GM23338 (cell line): ENCODE measurements at regions not wholly inside any gene's neighbourhood (a gene's known extent, or its start where the extent isn't known, plus 50 kb on each side); places are given as distances from the start of the nearest gene placed in this dataset.

Source experiments
- ATAC-seq: fragments of 200-7000 bp; cut with Tn5 transposase; 3 replicates; pipeline ENCODE4 v1.9.1; 2020
- DNase-seq: peaks from one replicate; pipeline ENCODE4 v3.0.0-alpha.2; 2015; ENCODE audit warnings: low spot score
- H2AFZ ChIP-seq: fragments of 200-600 bp; sonication (generic); 2 replicates; pipeline ENCODE4 v1.8.0; 2016; ENCODE audit warnings: antibody characterized with exemption, mild to moderate bottlenecking, moderate library complexity
- H3F3A ChIP-seq: fragments of 200-600 bp; sonication (generic); replicated peaks from 2 replicates; pipeline ENCODE4 v1.8.0; 2017; ENCODE audit warnings: antibody characterized with exemption, mixed run types, low read depth
- H3K27ac ChIP-seq: fragments of 200-600 bp; sonication (generic); 2 replicates; pipeline ENCODE4 v1.6.1; 2016; ENCODE audit warnings: low read depth
- H3K27me3 ChIP-seq: fragments of 200-600 bp; sonication (generic); 2 replicates; pipeline ENCODE4 v1.8.0; 2016; ENCODE audit warnings: mild to moderate bottlenecking, mixed run types, moderate library complexity; ENCODE audit not compliant: insufficient read depth
- H3K36me3 ChIP-seq: fragments of 200-600 bp; sonication (generic); 2 replicates; pipeline ENCODE4 v1.8.0; 2016; ENCODE audit warnings: mild to moderate bottlenecking; ENCODE audit not compliant: insufficient read depth
- H3K4me1 ChIP-seq: fragments of 200-600 bp; sonication (generic); 2 replicates; pipeline ENCODE4 v1.8.0; 2016; ENCODE audit warnings: mild to moderate bottlenecking, moderate library complexity; ENCODE audit not compliant: insufficient read depth
- H3K4me2 ChIP-seq: fragments of 200-600 bp; sonication (generic); 2 replicates; pipeline ENCODE4 v1.7.1; 2017; ENCODE audit warnings: mixed run types
- H3K4me3 ChIP-seq: fragments of 200-600 bp; sonication (generic); 2 replicates; pipeline ENCODE4 v1.6.1; 2016; ENCODE audit warnings: mixed run types
- H3K79me2 ChIP-seq: fragments of 200-600 bp; sonication (generic); replicated peaks from 2 replicates; pipeline ENCODE4 v1.8.0; 2017; ENCODE audit warnings: mild to moderate bottlenecking; ENCODE audit not compliant: insufficient read depth
- H3K9me2 ChIP-seq: fragments of 200-600 bp; sonication (generic); 2 replicates; pipeline ENCODE4 v1.8.0; 2017; ENCODE audit not compliant: insufficient read depth
- H4K20me1 ChIP-seq: fragments of 200-600 bp; sonication (generic); replicated peaks from 2 replicates; pipeline ENCODE4 v1.8.0; 2017; ENCODE audit warnings: mild to moderate bottlenecking; ENCODE audit not compliant: insufficient read depth
- H3K27ac Mint-ChIP-seq: 2 replicates; pipeline ENCODE4 v1.8.0; 2020; ENCODE audit warnings: inconsistent platforms, mild to moderate bottlenecking, moderate library complexity, mixed read lengths
- H3K27me3 Mint-ChIP-seq: 3 replicates; pipeline ENCODE4 v1.8.0; 2022; ENCODE audit warnings: low read depth, mild to moderate bottlenecking, moderate library complexity, mixed read lengths, inconsistent platforms; ENCODE audit not compliant: insufficient read depth, poor library complexity
- H3K36me3 Mint-ChIP-seq: 3 replicates; pipeline ENCODE4 v1.8.0; 2021; ENCODE audit warnings: low read depth, mild to moderate bottlenecking, inconsistent platforms, moderate library complexity, mixed read lengths
- H3K4me1 Mint-ChIP-seq: 3 replicates; pipeline ENCODE4 v1.8.0; 2020; ENCODE audit warnings: mild to moderate bottlenecking, inconsistent platforms, mixed read lengths
- H3K4me3 Mint-ChIP-seq: 3 replicates; pipeline ENCODE4 v1.8.0; 2021; ENCODE audit warnings: moderate library complexity, mild to moderate bottlenecking, inconsistent platforms, mixed read lengths
- H3K9me3 Mint-ChIP-seq: 3 replicates; pipeline ENCODE4 v1.8.0; 2020; ENCODE audit warnings: moderate library complexity, mild to moderate bottlenecking, inconsistent platforms, mixed read lengths
- CREB1 ChIP-seq: fragments of 250-450 bp; sonication (Bioruptor Pico); IDR thresholded peaks from 2 replicates; pipeline ENCODE4 v1.5.0; 2020; ENCODE audit warnings: low read depth, mild to moderate bottlenecking, moderate library complexity
- CTCF ChIP-seq, 2 experiments: fragments of 200-600 bp in 1 of 2; sonication (generic) in 1 of 2; conservative IDR thresholded peaks; 2 replicates each; pipeline versions ENCODE4 v1.5.1 to v1.6.1; 2016 to 2017; ENCODE audit warnings: antibody characterized with exemption in 2 of 2, low read depth in 2 of 2, mild to moderate bottlenecking in 2 of 2, moderate library complexity in 1 of 2
- EZH2phosphoT487 ChIP-seq: fragments of 200-600 bp; sonication (generic); IDR thresholded peaks from one replicate; pipeline ENCODE4 v1.8.1; 2018; ENCODE audit warnings: antibody characterized with exemption; ENCODE audit not compliant: unreplicated experiment
- JUNB ChIP-seq: IDR thresholded peaks from one replicate; pipeline ENCODE4 v1.6.1; 2016; ENCODE audit warnings: antibody characterized with exemption; ENCODE audit not compliant: unreplicated experiment
- NANOG ChIP-seq: IDR thresholded peaks from 2 replicates; pipeline ENCODE4 v1.6.1; 2016; ENCODE audit warnings: antibody characterized with exemption, borderline replicate concordance
- REST ChIP-seq: IDR thresholded peaks from one replicate; pipeline ENCODE4 v1.6.1; 2018; ENCODE audit warnings: antibody characterized with exemption; ENCODE audit not compliant: unreplicated experiment
- STAT1 ChIP-seq: IDR thresholded peaks from one replicate; pipeline ENCODE4 v1.6.1; 2016; ENCODE audit warnings: antibody characterized with exemption; ENCODE audit not compliant: unreplicated experiment
- ZNF114 ChIP-seq: fragments of 250-450 bp; sonication (Bioruptor Pico); IDR thresholded peaks from 2 replicates; pipeline ENCODE4 v1.5.0; 2020; ENCODE audit warnings: mild to moderate bottlenecking, moderate library complexity
- ZNF331 ChIP-seq: fragments of 250-450 bp; sonication (Bioruptor Pico); IDR thresholded peaks from 2 replicates; pipeline ENCODE4 v1.5.0; 2020; ENCODE audit warnings: low read depth, mild to moderate bottlenecking, moderate library complexity
- ZNF462 ChIP-seq: fragments of 250-450 bp; sonication (Bioruptor Pico); IDR thresholded peaks from 2 replicates; pipeline ENCODE4 v1.5.0; 2020; ENCODE audit warnings: mild to moderate bottlenecking, moderate library complexity

GRCh38 chr1:102733491-102734236 lies 374.7 kb downstream of the COL11A1 start (continued):
- TF ChIP-seq ZNF462 (CRISPR knock-in tag) (no peak), CTCF (conservative IDR thresholded peaks at IDR 0.05; ENCODE audit: low read depth in 2 of 2) (no peak), NANOG (no peak), CREB1 (CRISPR knock-in tag) (no peak), ZNF114 (no peak)

GRCh38 chr1:102732927-102733326 lies 375.4 kb downstream of the COL11A1 start:
- Histone ChIP-seq H3K27me3 (no peaks in the 10 kb centered on the region), H3K27ac (no peak overlapping the region), H4K20me1 (no peaks in the 10 kb centered on the region), H3K4me1 (no peaks in the 10 kb centered on the region), H3K9me2 (no peaks in the 10 kb centered on the region), H3K4me2 (no peak overlapping the region), H3F3A (no peaks in the 10 kb centered on the region), H2AFZ (no peak overlapping the region), H3K36me3 (no peaks in the 10 kb centered on the region), H3K79me2 (no peaks in the 10 kb centered on the region), H3K4me3 (no peak overlapping the region)
- Mint-ChIP-seq H3K27ac (no peak overlapping the region), H3K4me3 (no peak overlapping the region), H3K27me3 (peaks cover 1% of the 10 kb centered on the region), H3K9me3 (no peaks in the 10 kb centered on the region), H3K4me1 (peaks cover 5% of the 10 kb centered on the region; the same call in 1 of the 3 replicates), H3K36me3 (no peaks in the 10 kb centered on the region)
- DNase-seq (no peak), ATAC-seq (no peak)
- TF ChIP-seq CTCF (conservative IDR thresholded peaks at IDR 0.05; ENCODE audit: low read depth in 2 of 2) (no peak), REST (no peak), JUNB (no peak), ZNF331 (CRISPR knock-in tag) (no peak), ZNF114 (no peak), EZH2phosphoT487 (no peak), NANOG (no peak), CREB1 (CRISPR knock-in tag) (no peak), STAT1 (no peak)
